T47D (cell line): ENCODE measurements at regions not wholly inside any gene's neighbourhood (a gene's known extent, or its start where the extent isn't known, plus 50 kb on each side); places are given as distances from the start of the nearest gene placed in this dataset.
"Not testable (repeated sequence)": the region's sequence is repeated elsewhere in the genome, so short reads cannot be mapped to it uniquely, and the experiment has no call there.

ENCODE experiments used
- DNase-seq, 2 experiments: peaks; one replicate each; pipeline versions ENCODE4 v3.0.0 to v3.0.0-alpha.2; 2011 to 2012; ENCODE audit warnings: low read depth in 1 of 2, low spot score in 1 of 2
- JUND ChIP-seq: IDR thresholded peaks from 2 replicates; pipeline ENCODE4 v1.6.1; 2012; ENCODE audit warnings: low read depth
- in situ Hi-C: cut with HindIII; loops from 2 replicates; pipeline ENCODE4 v1.10.0; 2016; ENCODE audit warnings: low sequenced_read_pairs, low pct_unique_long_range_greater_than_20kb

- no peak for DNase-seq
- TF ChIP-seq JUND, result no peak
- in situ Hi-C loops, result no loop called here
These were observed 78.4 kb downstream of the KATNIP start for GRCh38 chr16:27628241-27628942.

GRCh38 chr16:27628943-27629462 lies 79.1 kb downstream of the KATNIP start:
- DNase-seq, in situ Hi-C loops: not testable (repeated sequence)

GRCh38 chr16:27632216-27632615 lies 82.3 kb downstream of the KATNIP start:
- TF ChIP-seq JUND, result no peak
- no peak for DNase-seq
- in situ Hi-C loops, result no loop called here

GRCh38 chr16:27633221-27633620 lies 83.3 kb downstream of the KATNIP start:
- in situ Hi-C loops, result no loop called here

GRCh38 chr16:27633721-27634120 lies 83.8 kb downstream of the KATNIP start:
- in situ Hi-C loops, result no loop called here
- DNase-seq, result no peak
- no peak for TF ChIP-seq JUND

More at GRCh38 chr16:27633221-27633620, 83.3 kb downstream of the KATNIP start:
- no peak for TF ChIP-seq JUND
- DNase-seq, result no peak

- in situ Hi-C loops, result no loop called here
- no peak for TF ChIP-seq JUND
- no peak for DNase-seq
These were observed 84.8 kb downstream of the KATNIP start for GRCh38 chr16:27634779-27635178.

GRCh38 chr16:27636453-27637240 lies 86.7 kb downstream of the KATNIP start:
- in situ Hi-C loops, result no loop called here
- DNase-seq, result no peak
- no peak for TF ChIP-seq JUND

- TF ChIP-seq JUND, result no peak
- in situ Hi-C loops, result no loop called here
- peak in 1 of 2 experiments; percentile 32 for DNase-seq
These were observed 89.1 kb downstream of the KATNIP start for GRCh38 chr16:27638833-27639560.

GRCh38 chr16:27639561-27640276 lies 89.8 kb downstream of the KATNIP start:
- peak; percentile 59 for DNase-seq
- in situ Hi-C loops, result no loop called here
- TF ChIP-seq JUND, result no peak

GRCh38 chr16:27640277-27640600 lies 90.3 kb downstream of the KATNIP start:
- in situ Hi-C loops, result no loop called here
- TF ChIP-seq JUND, result no peak
- DNase-seq, result no peak

GRCh38 chr16:27641260-27641659 lies 91.3 kb downstream of the KATNIP start:
- TF ChIP-seq JUND, result no peak
- in situ Hi-C loops, result no loop called here
- no peak for DNase-seq

- not testable (repeated sequence) for DNase-seq
These were observed 91.9 kb downstream of the KATNIP start for GRCh38 chr16:27641734-27642415.

More at GRCh38 chr16:27641734-27642415, 91.9 kb downstream of the KATNIP start:
- in situ Hi-C loops, result not testable (repeated sequence)
